ENCODE measurements at regions not wholly inside any gene's neighbourhood (a gene's known extent, or its start where the extent isn't known, plus 50 kb on each side); places are given as distances from the start of the nearest gene placed in this dataset.
A peak's percentile ranks its signal among the peaks of the same experiment; 100 is the strongest.

DNA sequence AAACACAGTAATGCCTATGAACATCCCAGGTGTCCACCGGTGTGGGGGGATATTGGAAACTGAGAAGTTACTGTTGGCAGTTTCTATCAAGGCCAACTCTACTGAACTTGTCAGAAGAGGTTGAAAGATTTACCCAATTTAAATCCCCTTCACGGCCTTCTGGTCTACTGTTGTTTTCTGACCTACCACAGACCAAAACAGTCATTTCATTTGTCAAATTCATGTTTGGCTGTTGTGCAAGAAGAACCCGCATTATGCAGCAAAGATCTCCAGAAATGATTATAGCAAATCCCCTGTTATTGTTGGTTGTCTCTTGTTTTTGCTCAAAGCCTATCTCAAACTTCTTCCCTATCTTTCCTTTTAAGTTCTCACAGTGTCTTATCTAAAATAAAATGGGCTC, 73.1 kb upstream of the MAF start:
- no peak for DNase-seq

DNA sequence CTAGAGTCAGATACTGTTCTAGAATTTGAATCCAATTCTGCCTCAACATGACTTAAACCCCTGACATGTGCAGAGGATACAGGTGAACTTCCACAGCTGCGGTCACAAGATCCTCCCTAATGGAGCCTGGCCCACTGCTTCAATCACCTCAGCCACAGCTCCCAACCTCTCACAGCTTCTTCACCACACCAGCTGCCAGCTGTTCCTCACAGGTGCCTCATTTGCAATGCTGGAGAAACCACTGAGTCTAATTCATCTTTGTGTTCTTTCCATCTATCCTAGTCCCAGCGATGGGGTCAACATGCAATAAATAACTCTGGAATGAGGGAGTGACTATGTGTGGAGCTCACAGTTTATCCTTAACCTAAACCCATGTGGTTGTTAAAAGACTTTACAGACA, 72.0 kb upstream of the MAF start:
- DNase-seq = no peak

DNA sequence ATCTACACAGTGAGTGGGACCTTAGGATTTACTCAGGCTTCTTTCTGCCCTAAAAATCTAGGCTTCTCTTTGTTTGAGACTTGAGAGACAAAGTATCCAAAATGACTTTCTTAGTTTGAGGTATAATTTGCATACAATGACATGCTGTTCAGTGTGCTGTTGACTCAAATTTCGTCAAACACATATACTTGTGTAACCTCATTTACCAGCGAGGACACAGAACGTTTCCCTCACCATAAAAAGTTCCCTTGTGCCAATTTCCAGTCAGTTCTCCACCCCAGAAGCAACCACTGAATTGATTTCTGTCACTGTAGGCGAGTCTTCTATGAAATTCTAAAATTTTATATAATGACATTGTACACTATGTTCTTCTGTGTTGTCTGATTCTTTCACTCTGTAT, 68.0 kb upstream of the MAF start:
- no peak for DNase-seq

DNA sequence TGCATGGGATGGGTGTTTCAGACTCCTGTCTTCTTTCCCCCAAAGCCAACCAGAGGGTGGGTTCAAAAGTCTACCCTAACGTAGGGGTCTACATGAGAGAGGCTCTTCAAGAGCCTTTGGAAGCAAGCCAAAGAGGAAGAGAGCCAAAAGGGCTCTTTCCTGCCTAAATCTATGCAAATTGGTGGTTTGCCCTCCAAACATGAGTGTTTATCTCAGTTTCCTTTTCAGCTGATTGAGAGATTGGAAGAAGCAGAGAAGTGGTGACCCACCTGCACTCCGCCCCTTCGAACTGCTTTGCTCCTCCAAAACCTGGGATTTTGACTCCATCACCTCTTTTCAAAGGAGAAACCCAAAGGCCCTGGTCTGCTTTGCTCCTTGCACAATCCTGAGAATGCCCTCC, 65.4 kb upstream of the MAF start:
- DNase-seq = no peak

DNA sequence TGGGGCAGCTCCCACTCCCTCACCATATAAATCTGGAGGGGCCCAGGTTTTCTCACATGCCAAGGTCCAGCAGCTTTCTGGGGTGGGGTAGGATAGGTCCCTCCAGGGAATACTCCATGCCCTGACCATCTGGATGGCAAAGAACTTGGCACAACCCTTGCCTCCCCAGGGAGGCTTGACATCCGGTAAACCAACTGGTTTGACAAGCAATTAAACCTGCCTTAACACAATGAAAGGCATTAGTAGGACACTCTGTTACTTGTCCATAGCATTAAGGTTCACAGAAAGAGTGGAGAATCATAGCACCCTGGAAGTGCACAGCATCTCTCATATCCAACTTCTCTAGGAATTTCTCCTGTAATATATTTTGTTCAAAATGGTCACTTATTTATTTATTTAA, 63.9 kb upstream of the MAF start:
- no peak for DNase-seq

DNA sequence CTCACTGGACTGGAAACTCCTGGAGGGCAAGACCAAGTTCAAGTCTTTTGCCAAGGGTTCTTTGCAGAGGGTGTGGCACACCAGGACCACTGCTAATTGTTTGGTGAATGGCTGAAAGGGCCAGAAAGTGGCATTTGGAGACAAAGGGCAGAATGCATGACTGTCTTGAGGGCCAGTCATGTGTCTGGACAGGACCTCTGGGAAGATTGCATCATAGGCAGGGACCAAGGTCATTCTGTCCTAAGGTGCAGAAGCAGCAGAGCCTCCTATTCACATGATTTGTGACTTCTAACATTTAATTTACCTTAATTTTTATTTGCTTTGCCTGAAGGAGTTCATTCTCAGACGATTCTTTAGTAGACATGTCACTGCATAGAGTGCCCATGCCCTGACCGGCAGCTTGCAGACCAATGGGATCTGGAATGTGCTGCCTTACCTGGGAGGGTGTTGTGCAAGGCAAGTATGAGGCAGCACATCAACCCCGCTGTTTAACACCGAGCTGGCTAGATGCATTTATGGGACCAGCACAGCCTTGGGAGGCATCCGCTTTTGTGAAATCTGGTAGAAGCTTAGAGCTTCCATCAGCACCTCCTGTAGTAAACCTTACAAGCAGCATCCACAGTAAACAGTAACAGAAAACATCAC, 62.3 kb upstream of the MAF start:
- no peak for DNase-seq

DNA sequence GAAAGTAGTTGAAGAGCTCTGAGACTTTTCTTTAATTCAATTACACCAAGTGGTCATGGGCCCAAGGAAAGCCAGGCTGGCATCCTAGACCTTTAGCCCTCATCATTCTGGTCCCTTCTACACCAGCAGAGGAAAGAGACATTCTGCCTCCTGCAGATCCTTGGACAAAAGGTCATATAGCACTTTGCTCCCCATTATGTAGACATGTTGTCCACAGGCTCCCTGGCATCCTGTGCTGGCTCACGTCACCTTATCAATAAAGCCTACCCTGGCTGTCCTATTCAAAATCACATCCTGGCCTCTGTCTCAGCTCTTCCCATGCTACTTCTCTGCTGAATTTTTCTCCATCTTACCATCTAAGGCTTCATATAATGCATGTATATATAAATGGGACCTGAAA, 61.6 kb upstream of the MAF start:
- DNase-seq = no peak

DNA sequence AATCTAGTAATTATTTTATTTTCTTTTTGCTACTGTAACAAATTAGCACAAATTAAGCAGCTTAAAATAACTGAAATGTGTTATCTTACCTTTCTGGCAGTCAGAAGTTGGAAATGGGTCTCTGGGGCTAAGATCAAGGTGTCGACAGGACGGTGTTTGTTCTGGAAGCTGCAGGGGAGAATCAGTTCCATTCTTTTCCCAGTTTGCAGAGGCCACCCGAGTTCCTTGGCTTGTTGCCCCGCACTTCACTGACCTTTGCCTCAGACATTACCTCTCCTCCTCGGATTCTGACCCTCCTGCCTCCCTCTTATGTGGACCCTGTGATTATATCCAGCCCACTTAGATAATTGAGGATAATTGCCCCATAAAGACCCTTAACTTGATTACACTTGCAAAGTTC, 61.0 kb upstream of the MAF start:
- DNase-seq = no peak

DNA sequence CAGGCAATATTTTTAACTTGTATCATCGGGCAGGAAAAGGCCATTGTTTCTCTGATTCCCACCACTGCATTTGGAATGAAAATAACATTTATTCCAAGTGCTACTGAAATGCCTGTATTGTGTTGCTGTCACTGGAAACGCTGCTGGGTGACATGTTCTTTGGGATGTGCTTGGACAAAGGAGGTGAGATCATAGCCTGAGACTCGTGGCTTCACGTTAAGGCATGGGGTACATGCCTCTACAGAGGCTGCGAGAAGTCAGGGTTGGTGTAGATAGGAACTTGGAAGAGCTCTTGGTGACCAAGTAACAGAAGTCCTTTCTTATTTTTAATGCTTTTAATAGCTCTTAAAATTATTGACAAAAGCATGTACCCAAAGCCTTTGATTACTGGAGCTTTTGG, 58.8 kb upstream of the MAF start:
- no peak for DNase-seq

DNA sequence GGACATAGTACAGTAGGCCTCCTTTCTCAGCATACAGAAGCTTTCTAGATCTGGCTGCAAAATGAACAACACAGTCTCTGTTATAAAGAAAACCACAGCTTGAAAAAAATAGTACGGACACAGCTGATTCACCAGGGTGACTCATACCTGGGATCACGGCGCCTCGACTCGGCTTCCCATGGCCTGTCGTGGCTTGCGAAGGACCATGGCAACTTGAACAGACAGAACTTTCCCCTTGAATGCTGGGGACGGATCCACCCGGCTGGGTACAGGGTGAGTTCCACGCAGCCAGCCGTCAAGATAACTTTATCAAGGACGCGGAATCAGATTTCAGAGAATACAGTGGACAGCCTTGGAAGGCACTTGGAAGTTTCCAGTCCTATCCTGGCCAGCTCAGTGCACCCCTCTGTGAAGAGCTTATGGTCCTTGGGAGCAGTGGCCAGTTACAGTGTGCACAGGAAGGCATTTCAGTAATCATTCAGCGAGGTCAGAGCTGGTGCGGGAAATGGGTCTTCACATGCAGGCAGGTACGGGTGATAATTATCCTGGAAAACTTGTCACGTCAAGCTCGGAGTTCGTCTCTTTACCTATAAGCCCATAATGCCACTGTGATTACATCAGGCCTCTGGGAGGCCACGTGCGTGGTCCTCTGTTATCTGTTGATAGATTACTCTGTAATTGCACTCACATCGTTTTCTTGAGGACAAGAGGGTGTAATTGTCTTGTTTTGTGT, 57.9 kb upstream of the MAF start:
- peak; percentile 26 for DNase-seq

DNA sequence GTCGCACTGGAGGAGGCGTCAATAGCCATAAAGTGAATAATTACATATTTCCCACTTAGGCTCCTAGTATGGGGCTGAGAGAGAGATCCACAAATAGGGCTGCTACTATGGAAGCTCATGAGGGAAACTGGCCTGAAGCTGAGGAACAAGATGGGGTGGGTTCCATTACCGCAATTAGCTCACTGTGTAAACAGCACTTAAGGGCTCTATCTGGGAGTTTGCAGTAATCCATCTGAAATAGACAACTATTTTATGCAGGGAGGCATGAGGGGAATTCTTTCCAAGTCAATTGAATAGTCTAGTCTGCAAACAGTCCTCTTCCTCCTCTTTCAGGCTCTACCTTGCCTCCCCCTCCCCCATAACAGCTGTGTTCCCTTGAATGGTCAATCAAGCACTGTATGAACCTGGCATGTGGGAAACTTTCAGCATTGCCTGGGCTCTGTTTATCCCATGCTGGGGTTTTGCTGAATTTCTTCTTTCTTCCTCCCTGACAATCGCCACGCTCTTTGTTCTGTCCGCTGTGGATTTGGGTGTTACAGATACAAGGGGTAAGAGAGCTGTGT, 56.1 kb upstream of the MAF start:
- DNase-seq = no peak

DNA sequence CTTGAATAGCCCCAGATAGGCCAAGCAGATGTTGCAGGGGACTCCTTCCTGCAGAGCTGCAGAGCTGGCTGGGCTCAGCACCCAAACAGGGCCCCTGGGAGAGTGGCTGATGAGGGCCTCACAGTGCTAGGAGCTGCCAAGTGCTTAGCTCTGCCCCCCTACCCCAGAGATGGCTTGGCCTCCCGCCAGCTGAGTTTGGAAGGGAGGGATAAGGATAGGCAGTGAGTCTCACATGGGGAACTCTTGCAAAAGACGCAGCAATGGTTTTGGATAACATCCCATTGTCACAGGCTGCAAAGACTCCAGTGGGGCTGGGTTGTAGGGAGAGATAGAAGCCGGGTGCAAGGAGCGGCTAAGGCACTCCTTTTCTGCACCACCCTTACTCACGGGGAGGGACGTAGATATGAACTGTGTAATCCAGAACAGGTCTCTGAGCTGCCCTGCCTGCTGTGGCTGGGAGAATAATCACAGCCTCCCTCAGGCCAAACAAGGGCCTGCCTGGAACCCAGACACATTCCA, 52.9 kb upstream of the MAF start:
- DNase-seq = no peak

DNA sequence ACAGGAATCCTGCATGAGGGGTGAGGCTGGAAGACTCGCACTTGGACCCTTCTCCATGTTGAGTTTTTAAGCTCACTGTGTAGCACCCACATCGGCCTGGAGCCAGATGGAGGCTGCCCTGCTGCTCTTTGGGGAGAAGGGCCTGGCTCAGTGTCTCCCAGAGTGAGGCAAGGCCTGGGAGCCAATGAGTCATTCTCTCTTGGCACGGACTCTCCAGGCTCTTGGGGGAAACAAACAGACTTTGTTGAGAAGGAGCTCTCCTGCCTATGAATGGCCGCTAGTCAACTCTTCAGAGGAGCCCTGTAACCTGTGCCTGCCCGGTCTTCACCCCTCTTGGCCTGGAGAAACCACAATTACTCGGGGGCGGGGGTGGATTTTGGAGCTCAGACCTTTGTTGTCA, 50.8 kb upstream of the MAF start:
- no peak for DNase-seq
